SU-DHL-6 (cell line): ENCODE measurements at regions not wholly inside any gene's neighbourhood (a gene's known extent, or its start where the extent isn't known, plus 50 kb on each side); places are given as distances from the start of the nearest gene placed in this dataset.

ENCODE experiments used
- H2AFZ ChIP-seq: fragments of 200-600 bp; sonication (generic); 2 replicates; pipeline ENCODE4 v1.6.1; 2014; ENCODE audit warnings: low read depth, mild to moderate bottlenecking, moderate library complexity, mixed read lengths, antibody characterized with exemption, low read length; ENCODE audit not compliant: severe bottlenecking
- H3F3A ChIP-seq: fragments of 200-600 bp; shearing (Covaris generic); 2 replicates; pipeline ENCODE4 v1.6.0; 2016; ENCODE audit warnings: antibody characterized with exemption, mild to moderate bottlenecking; ENCODE audit not compliant: insufficient read depth
- H3K27ac ChIP-seq: fragments of 200-600 bp; sonication (generic); 2 replicates; pipeline ENCODE4 v1.5.1; 2016; ENCODE audit warnings: low read depth, mild to moderate bottlenecking, low read length, moderate library complexity, mixed read lengths
- H3K27me3 ChIP-seq: fragments of 200-600 bp; sonication (generic), shearing (Covaris generic); 2 replicates; pipeline ENCODE4 v1.6.0; 2014; ENCODE audit warnings: mild to moderate bottlenecking, low read length
- H3K36me3 ChIP-seq: fragments of 200-600 bp; sonication (generic); 2 replicates; pipeline ENCODE4 v1.6.1; 2014; ENCODE audit warnings: mild to moderate bottlenecking, low read length, mixed read lengths
- H3K4me2 ChIP-seq: fragments of 300-600, 200-600 bp; shearing (Covaris generic), sonication (generic); 2 replicates; pipeline ENCODE4 v1.6.0; 2014; ENCODE audit warnings: low read length, low read depth, mild to moderate bottlenecking; ENCODE audit not compliant: poor library complexity, severe bottlenecking
- H3K4me3 ChIP-seq: fragments of 200-600 bp; sonication (generic); 2 replicates; pipeline ENCODE4 v1.5.1; 2014; ENCODE audit warnings: antibody characterized with exemption, low read length, mild to moderate bottlenecking, mixed read lengths; ENCODE audit not compliant: insufficient read depth, poor library complexity, severe bottlenecking
- H3K79me2 ChIP-seq: fragments of 200-600 bp; sonication (generic); 2 replicates; pipeline ENCODE4 v1.6.1; 2014; ENCODE audit warnings: mild to moderate bottlenecking, low read length, moderate library complexity; ENCODE audit not compliant: insufficient read depth
- H3K9ac ChIP-seq: fragments of 200-600 bp; sonication (generic); 2 replicates; pipeline ENCODE4 v1.7.0; 2014; ENCODE audit warnings: mild to moderate bottlenecking, low read length
- H3K9me2 ChIP-seq: fragments of 200-600 bp; sonication (generic); replicated peaks from 2 replicates; pipeline ENCODE4 v1.6.1; 2014; ENCODE audit warnings: low read length; ENCODE audit not compliant: insufficient read depth
- H3K9me3 ChIP-seq: fragments of 200-600 bp; sonication (generic); 2 replicates; pipeline ENCODE4 v1.6.1; 2014; ENCODE audit warnings: low read length, mixed read lengths; ENCODE audit not compliant: insufficient read depth
- H4K20me1 ChIP-seq: fragments of 200-600 bp; sonication (generic); 2 replicates; pipeline ENCODE4 v1.6.1; 2014; ENCODE audit warnings: low read depth, mild to moderate bottlenecking, antibody characterized with exemption, low read length, moderate library complexity, mixed read lengths
- CTCF ChIP-seq: fragments of 200-600 bp; sonication (generic); IDR thresholded peaks from one replicate; pipeline ENCODE4 v1.5.1; 2017; ENCODE audit warnings: antibody characterized with exemption, mild to moderate bottlenecking, low read length, moderate library complexity; ENCODE audit not compliant: insufficient read depth, poor library complexity, severe bottlenecking
- EZH2phosphoT487 ChIP-seq: fragments of 200-600 bp; sonication (generic), shearing (Covaris generic); conservative IDR thresholded peaks from 2 replicates; pipeline ENCODE4 v1.6.1; 2018; ENCODE audit warnings: mild to moderate bottlenecking, antibody characterized with exemption, low read length, moderate library complexity, mixed read lengths

DNA sequence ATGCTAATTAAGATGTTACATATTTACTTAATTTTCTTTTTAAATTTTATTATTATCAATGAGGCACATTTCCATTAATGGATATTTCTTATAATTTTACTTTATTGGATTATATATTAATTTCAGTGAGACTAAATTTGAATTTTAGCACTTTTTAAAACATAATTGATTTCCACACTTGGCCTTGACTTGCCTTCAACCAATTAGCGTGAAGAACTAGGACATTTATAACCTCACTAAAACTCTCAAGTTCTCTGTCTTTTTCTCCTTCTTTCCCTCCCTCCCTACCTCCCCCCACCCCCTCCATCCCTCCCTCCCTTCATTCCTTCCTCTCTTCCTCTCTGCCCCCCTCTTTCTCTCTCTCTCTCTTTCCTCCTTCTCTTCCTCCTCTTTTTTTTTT lies 1618.1 kb downstream of the C4orf33 start:
- no peaks in the 10 kb centered on the region for H3K36me3 ChIP-seq
- no peaks in the 10 kb centered on the region for H3K27me3 ChIP-seq
- H3K9ac ChIP-seq, result no peak overlapping the region
- no peak overlapping the region for H3K4me2 ChIP-seq
- H3K9me3 ChIP-seq, result no peaks in the 10 kb centered on the region
- no peaks in the 10 kb centered on the region for H3F3A ChIP-seq
- no peaks in the 10 kb centered on the region for H3K9me2 ChIP-seq
- H2AFZ ChIP-seq, result no peak overlapping the region
- no peaks in the 10 kb centered on the region for H3K79me2 ChIP-seq
- no peak overlapping the region for H3K27ac ChIP-seq
- H4K20me1 ChIP-seq, result no peaks in the 10 kb centered on the region
- TF ChIP-seq CTCF (no peak), EZH2phosphoT487 (no peak)
- H3K4me3 ChIP-seq, result no peak overlapping the region

DNA sequence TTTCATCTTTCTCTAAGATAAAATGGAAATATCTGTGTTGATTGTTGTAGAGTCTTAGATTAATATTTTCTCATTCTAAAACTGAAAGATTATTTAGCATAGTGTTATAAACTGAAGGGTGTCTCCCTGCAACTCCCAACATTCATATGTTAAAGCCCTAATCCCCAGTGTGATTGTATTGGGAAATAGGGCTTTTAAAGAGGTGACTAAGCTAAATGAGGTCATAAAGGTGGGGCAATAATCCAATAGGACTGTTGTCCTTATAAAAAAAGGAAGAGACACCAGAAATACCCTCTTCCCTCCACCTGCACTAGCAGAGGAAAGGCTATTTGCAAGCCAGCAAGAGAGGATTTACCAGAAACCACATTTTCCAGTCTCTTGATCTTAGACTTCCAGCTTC lies 1626.4 kb downstream of the C4orf33 start:
- Histone ChIP-seq H3K9me3 (no peaks in the 10 kb centered on the region), H3K4me2 (no peak overlapping the region), H4K20me1 (no peaks in the 10 kb centered on the region), H2AFZ (no peak overlapping the region), H3F3A (no peaks in the 10 kb centered on the region), H3K9me2 (no peaks in the 10 kb centered on the region), H3K79me2 (no peaks in the 10 kb centered on the region), H3K27ac (no peak overlapping the region), H3K36me3 (no peaks in the 10 kb centered on the region), H3K27me3 (no peaks in the 10 kb centered on the region), H3K4me3 (no peak overlapping the region), H3K9ac (no peak overlapping the region)
- TF ChIP-seq EZH2phosphoT487 (no peak), CTCF (no peak)

DNA sequence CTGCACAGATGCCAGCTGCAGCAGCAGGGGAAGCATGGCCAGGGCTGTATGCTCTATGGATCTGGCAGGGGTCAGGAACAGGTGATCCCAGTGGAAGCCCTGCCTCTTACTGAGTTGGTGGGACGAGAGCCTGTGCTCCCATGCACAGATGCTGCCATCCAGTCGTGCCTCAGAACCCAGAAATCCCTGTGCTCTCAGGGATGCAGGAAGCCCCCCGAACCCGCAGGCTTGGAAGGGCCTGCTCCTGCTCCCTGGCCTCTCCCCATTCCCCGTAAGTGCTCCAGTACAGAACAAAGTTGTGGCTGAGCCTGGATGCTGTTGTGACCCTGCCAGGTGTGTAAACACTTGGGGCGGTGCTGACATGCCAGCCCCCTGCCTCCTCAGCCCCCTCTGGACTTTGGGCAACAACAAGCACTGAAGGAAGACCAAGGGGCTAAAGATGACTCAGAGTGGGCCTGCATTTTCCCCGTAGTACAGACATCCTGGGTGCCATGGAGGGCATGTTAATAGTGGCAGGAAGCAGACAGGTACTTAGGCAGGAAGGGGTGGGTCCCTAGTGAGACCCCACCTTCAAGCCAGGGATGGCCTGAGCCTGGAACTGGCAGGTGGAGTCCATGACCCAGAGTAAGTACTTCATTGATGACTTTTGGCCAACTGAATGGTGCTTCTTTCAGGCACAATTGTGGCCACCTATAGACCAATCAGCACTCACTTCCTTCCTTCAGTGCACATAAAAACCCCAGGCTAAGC lies 1640.7 kb downstream of the C4orf33 start:
- H3K4me2 ChIP-seq, result no peak overlapping the region

More for the DNA sequence above, 1640.7 kb downstream of the C4orf33 start:
- H3K4me3 ChIP-seq, result no peak overlapping the region
- TF ChIP-seq EZH2phosphoT487 (no peak), CTCF (no peak)
- H3K27ac ChIP-seq, result no peak overlapping the region
- no peaks in the 10 kb centered on the region for H3K9me2 ChIP-seq
- no peak overlapping the region for H3K9ac ChIP-seq
- H2AFZ ChIP-seq, result no peak overlapping the region
- H3K27me3 ChIP-seq, result no peaks in the 10 kb centered on the region
- H3K36me3 ChIP-seq, result no peaks in the 10 kb centered on the region
- H3K9me3 ChIP-seq, result no peaks in the 10 kb centered on the region; the same call in 1 of the 2 replicates
- no peaks in the 10 kb centered on the region for H3K79me2 ChIP-seq
- no peaks in the 10 kb centered on the region for H4K20me1 ChIP-seq
- H3F3A ChIP-seq, result no peaks in the 10 kb centered on the region
